H4 (cell line): ENCODE measurements at regions not wholly inside any gene's neighbourhood (a gene's known extent, or its start where the extent isn't known, plus 50 kb on each side); places are given as distances from the start of the nearest gene placed in this dataset.
A peak's percentile ranks its signal among the peaks of the same experiment; 100 is the strongest.

Experiments used
- DNase-seq: peaks from one replicate; pipeline ENCODE4 v3.0.0-alpha.2; 2015; ENCODE audit warnings: low spot score

DNA sequence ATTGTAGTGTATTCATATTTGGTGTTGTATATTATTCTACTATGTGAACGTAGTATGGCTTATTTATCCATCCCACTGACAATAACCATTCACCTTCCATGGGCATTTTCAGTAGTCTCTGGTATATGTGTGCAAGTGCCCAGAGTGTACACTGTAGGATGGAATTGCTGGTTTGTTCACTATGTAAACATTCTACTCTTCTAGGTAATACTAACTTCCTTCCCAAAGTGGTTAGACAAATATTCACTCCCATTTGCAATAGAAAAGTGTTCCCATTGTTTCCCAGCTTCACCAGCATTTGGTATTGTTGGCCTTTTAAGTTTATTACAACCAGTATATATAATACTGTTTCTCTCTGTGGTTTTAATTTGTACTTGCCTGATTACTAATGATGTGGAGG is 153.7 kb downstream of the C7orf25 start:
- DNase-seq = no peak

DNA sequence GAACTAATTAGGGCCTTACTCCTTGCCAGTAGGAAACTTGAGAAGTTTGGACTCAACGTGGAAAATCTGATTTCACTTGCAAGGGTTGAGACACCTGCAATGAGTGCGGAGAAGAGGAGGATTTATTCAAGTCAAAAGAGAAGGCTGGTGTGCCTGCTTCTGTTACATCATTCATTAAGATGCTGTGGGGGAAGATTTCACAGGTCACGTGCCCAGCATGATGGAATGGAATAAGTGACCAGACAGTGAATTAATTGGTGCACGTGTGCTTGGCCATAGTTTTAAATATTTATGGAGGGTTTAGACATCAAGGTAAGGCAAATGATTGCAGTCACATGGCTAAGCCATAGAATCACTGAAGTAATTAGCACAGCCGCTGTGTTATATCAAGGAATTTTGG is 155.0 kb downstream of the C7orf25 start:
- DNase-seq = no peak

DNA sequence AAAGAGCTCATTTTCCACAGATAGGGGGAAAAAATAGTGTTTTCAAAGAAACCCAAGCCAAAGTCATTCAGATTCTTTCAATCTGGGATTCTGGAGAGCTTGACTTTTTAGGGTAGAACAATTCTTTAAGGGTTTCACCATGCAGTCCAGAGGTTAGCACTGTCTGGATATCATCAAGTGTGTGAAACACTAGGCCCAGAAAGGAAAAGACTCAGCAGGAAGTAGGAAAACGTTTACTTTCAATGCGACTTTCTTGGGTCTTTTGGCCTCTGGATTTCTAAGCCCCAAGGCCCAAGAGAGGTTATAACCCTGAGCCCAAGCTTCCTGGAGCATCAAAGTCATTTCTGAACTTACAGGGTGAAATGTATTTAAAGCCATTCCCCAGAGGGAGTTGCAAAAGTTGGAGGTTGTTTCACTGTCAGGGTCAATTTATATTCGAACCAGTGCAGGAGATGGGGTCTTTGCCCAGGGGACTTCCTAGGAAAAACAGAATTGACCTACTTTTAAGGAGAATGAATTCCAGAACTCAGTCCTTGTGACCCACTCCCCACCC is 158.0 kb downstream of the C7orf25 start:
- DNase-seq = no peak

DNA sequence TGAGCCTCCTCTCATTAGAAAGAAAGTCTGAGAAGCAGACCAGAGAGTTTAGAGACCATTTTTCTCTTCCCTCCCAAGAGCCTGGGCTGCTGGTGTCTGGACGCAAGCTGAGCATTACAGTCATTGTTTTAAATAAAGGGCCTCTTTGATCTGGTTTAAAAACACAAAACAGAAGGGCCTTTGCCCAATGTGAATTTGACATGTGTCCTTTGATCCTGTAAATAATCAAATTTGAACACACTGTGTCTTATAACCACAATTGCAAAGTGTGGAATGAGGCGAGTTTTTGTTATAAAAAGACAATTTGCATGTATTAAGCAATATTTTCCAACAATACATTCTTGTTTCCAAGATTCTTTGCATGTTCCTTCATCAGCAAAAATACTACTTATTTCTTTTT is 158.5 kb downstream of the C7orf25 start:
- DNase-seq = no peak

DNA sequence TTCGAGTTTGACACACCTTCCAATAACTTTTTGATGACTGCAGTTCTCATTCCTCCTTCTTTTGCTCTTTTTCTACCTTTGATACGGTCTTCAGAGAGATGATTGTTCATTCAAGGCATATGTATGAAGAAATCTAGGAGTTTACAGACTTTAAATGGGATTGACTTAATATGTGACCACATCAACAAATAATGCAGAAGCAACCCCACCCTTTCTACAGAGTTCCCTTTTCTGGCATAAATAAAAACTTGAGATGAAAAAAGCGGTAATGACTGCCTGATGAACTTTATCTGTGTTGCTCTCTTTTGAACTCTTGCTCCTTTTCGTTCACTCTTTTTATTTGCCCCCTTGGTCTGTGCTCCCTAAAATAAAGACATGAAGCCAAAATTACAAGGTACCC is 161.7 kb downstream of the C7orf25 start:
- no peak for DNase-seq

DNA sequence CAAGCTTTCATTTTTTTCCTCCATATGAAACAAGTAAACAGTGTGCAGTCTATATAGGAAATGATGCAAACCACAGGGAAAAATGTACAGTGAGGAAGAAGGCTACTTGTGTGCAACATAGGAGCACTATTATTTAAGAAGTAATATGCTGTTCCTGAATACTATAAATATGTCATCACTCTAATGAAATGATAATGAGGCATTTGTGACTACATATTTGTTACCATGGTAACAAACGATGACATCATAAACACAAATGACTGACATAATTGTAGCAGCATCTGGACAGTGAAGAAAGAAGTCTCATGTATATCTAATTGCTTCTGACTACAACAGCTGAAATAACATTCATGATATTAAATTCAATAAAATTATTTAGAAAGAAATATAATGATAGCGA is 164.8 kb downstream of the C7orf25 start:
- DNase-seq = no peak

DNA sequence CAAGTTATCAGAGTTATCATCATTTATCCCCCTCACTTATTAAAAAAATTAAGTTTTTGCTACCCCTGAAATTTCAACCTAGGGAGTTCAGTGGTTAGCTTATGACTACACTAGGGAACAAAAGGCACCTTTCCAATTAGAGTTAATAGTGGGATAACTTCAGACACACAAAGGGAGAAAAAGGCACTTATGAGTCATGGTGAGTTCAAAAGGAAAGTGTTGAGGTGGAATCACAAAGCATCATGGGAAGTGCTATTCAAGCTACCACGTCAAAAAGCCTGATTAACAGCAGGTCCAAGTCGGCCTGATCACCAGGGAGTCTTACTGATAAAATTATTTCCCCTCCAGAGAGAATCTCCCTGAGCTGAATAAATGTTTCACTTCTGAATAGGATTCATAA is 165.7 kb downstream of the C7orf25 start:
- no peak for DNase-seq

DNA sequence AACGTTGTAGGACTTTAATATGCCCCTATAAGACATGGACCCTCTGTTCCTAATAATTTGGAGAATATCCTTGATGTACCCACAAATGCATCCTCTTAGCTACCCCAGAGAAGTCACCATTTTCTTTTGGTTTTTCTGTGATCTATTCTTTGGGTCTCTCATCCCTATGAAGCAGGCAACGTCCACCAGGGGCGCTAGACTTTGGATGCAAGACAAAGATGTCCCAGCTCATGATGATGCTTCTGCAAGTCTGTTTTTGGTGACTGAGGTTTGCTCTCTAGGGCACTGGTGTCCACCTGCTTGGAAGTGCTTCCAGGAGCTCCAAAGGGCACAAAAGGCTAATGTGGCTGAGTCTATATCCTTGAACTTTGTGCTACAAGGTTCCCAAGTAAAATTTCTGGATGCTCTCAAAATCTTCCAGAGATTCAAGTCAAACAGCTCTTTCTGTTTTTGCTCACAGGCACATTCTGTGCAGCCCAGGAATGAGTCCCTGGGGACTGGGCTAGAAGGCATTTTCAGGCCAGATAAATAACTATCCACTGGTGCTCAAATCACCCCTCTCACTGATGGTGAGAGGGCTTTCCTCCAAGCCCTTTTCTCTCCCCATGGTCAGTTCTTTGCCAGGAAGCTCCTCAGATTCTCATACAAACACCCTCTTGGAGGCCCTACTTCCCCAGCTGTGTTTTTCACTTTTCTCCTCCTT is 166.4 kb downstream of the C7orf25 start:
- DNase-seq = peak; percentile 54

DNA sequence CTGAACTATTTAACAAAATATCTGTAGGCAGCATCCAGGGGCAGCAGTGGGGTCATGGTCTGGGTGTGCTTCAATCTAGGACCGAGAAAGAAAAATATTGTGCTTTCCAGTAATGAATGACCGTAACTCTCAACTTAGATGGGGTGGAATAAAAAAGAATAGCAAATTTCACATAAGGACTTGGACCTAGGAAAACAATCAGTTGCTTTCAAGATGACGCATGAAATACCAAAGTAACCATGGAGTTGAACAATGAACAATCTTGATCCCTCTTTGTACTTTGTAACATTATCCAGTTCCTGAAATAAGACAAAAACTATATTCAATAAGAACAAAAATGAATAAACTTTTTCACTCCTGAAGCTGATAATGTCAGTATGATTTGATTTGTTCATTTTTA is 167.1 kb downstream of the C7orf25 start:
- DNase-seq = no peak

DNA sequence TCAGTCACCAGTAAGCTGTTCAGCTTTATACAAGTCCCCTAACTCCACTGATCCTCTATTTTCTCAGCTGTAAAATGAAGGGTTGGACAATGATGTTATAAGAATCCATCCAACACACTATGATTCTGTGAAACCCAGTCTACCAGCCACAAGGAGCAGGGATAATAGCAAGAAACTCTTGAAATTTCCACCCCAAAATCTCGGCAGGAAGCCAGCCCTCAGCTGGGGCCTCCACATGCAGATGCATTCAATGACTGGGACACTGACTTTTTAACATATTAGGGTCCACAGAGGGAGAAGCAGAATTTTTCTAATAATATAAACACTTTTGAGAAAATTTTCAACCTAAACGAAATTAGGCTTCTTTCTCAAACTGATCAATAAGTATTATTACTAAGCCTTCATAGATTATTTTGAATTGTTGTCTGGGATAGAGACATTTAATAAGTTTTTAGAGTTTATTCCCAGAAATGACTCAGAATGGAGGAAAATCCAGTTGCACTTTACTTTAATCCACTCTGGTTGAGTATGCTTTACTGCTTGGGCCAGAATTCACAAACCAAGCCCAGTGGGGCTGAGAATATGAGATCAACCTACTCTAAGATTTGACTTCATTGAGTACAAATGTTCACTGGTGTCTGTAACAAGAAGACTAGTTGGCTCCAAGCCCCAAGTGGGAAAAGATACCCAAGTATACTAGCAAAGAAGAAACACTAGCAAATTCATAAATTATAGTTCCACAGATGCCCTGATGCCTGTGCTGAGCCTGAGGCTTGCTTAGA is 168.6 kb downstream of the C7orf25 start:
- no peak for DNase-seq

DNA sequence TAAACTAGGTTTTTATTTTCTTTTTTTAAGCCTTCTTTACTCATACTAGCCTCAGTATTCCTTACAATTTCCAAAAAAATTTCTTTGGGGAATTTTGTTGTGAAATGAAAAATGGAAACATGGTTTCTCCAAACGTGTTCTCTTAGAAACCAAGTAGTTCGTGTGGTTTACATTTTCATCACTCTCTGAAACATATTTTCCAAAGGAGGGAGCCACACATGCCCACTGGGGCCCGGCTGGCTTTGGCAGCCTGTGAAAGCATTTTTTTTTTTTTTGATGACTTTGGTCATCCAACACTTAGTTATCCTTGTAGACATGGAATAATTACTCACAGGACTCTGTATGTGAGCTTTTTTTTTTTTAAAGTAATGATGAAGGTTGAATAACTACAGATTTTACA is 169.6 kb downstream of the C7orf25 start:
- DNase-seq = no peak

DNA sequence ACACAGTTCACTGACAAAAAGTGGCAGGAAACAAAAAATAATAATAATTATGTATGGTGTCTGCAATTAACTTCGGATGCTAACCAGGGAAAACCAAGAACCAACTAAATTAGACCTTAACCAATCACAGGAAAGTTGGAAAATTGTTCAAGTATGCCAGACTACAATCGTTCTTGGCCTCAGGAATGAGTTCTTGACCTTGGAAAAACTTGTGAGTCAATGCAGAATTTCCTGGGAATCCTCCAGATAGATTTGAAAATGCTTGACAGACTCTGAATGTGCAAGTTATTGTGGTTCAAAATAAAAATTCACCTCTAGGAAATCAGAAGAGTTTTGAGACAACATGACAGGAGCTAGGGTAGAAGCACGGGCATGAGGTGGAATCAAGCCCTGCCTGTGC is 171.5 kb downstream of the C7orf25 start:
- DNase-seq = no peak

DNA sequence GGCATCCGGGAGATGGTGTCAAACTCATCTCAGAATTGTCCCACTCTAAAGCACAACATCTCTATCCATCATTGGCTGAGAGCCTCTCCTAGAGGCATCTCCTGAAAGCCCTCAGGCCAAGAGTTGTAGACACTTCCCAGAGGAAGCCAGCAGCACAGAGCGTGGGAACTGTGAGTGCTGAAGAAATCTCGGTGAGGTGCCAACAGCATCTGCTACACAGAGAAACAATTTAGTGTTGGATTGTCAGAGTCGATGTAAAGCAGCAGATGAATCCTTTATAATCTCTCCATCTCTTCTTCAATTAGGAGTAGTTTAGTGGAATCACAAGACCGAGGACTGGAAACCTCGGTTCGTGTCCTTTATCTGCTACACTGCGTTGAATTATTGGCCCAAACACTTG is 172.2 kb downstream of the C7orf25 start:
- DNase-seq = no peak

DNA sequence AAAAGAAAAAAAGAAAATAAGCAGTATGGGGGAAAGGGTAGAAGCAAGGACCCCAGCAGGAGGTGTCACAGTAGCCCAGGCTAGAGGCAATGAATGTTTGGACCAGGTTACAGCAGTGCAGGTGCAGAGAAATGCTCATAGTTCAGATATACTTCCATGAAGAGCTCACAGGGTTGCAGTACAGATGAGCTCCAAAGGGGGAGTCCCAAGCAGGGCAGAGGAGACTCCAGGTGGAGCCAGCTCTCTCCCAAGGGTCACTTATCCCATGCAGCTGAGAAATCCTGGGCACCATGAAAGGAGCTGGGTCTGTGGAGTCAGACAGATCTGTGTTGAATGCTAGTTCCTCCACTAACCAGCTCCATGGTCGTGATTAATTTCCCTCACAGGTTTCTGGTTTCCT is 174.9 kb downstream of the C7orf25 start:
- peak; percentile 39 for DNase-seq

DNA sequence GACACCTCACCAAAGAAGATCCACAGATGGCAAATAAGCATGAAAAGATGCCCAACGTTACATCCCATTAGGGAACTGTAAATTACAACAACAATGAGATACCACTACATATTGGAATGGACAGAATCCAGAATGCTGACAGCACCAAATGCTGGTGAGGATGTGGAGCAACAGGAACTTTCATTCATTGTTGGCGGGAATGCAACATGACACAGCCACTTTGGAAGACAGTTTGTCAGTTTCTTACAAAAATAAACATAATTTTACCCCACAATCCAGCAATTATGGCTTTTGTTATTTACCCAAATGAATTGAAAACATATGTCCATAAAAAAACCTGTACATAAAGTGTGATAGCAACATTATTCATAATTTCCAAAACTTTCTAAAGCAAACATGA is 176.8 kb downstream of the C7orf25 start:
- DNase-seq = no peak

DNA sequence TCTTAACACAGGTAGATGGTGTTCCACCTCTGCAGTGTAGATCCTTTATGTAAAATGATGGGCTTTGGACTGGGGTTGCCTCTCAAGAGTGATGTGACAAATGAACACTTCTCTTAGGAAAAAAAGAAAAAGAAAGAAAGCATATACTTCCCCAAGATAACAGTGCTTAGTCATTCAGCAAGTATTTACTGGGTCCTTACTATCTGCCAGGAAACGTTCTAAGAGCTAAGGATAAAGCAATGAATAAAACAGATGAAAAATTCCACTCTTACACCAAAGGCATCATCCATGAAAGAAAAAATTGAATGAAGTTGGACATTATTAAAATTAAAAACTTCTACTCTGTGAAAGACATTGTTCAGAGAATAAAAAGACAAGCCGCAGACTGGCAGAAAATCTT is 177.3 kb downstream of the C7orf25 start:
- no peak for DNase-seq

DNA sequence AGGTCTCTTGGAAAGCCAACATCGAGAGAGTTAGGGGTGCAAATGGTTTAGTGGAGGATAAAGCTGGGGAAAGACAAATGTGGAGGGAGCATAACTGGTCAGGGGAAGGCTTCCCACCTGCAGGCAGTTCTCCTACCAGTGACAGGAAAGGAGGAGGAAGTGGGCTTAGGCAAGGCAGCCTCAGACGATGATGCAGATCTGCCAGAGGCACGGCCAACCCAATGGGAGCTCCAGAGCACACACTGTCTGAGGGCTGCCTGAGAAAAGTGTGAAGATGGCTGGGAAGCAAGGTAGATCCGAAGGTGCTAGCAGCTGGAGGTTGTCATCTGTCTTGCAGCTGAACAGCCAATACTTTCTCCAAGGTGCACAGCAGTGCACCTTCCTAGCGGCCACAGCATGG is 178.8 kb downstream of the C7orf25 start:
- no peak for DNase-seq

DNA sequence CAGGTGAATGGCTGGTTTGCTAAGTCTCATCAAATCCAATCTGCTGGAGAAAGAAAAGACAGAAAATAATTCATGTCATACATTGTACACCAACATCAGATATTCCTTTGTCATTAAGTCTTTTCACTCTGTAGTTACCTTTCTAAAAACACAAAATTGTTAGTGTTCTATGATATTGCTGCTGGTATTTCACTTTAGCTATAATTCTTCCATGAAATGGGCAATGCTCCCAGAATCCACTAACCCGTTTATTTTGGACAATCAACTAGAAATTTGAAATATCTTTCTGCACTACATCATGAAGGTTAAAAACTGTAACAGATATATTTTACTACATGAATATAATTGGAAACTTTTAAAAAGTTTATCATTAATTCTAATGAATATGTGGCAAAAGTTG is 181.3 kb downstream of the C7orf25 start:
- DNase-seq = no peak

DNA sequence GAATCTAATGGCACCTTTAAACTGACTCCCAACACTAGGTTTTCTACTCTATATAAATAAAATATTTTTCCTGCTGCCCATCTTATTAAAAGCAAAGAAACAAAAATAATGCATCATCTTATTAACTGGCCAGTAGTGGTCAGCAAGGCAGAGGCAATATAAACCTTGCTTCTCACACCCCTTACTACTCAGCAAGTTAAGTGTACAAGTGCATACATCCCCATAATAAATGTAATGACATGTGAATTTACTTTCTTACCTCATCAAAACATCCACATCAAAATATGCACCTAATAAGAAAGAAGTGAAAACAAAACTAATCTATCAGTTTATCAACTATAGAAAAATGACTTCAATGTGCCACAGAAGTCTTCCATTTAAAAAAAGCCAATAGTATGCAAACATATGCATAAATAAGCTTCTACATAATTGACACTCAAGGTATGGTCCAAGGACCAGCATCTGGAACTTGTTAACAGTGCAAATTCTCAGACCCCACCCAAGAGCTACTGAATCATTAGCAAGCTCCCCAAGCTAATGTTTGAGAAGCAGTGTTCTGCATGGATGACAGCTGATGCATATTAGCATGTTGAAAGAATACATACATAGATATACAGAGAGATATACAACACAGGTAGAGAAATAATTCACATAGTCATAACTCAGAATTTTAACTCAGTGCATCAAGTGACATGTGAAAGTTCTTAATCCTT is 182.7 kb downstream of the C7orf25 start:
- DNase-seq = no peak

DNA sequence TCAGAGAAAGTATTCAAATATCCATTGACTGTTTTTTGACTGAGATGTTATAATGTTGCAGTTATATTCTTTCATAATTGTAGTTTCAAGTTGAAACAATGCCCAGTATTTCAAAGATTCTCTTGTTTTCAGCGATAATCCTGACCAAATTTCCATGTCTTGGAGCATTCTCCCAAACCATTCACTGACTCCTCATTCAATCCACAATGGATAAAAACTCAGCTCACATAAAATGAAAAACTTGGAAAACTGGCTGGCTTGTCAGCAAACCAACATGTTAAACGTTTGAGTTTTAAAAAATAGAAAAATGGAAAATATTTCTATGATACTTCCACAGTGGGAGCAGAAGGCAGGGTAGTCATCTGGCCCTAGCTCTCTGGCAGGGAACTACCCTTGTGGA is 184.4 kb downstream of the C7orf25 start:
- DNase-seq = no peak

DNA sequence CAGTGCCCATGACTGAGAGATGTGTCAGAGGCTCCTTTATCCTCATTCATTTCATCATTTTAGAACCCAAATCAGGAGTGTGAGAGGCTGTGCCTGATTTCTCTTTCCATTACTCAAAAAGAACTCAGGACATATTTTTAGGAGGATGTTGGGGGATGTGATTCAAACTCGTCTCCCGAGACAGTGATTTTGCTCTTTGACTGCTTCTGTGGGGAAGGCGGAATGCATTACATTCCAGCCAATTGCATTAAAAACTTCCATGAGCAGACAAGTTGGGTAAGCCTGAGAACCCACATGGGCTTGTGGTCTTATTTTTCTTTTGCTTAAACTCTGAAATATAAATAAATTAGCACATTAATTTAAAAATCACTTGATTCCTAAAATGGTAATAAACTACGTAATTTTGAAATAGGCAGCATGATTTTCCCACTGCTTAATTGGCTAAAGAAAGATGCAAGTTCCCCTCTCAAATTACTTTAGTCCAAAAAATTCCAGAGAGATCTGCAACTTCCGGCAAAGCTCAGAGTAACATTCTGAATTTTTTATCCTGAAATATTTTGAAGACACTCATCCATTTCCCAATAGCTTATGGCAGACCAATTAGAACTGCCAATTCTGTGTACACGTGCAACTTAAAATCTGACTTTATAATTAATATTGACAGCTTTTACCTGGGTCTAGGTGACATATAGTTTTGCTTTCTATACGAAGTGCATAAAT is 185.6 kb downstream of the C7orf25 start:
- DNase-seq = no peak

DNA sequence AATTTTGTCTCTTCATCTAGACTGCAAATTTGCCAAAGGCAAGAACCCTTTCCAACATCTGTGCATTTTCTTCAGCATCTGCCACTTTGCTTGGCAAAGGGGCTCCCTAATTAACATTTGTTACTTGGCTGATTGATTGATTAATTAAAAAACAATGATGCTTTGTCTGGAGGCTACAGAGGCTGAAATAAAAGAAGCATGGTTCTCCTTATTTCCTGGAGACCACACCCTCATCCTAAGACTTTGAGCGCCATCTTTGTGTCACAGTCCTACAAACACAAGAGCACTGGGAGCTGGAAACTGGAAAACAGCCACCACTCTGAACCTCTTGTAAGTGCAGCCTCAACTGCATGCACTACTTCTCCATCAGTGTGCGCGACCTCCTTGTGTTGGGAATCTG is 189.2 kb downstream of the C7orf25 start:
- DNase-seq = no peak
